ELF-1 (cell line): ENCODE measurements at regions not wholly inside any gene's neighbourhood (a gene's known extent, or its start where the extent isn't known, plus 50 kb on each side); places are given as distances from the start of the nearest gene placed in this dataset.

Source experiments
- DNase-seq: peaks from one replicate; pipeline ENCODE4 v3.0.0-alpha.2; 2016; ENCODE audit warnings: low read depth, low spot score

DNA sequence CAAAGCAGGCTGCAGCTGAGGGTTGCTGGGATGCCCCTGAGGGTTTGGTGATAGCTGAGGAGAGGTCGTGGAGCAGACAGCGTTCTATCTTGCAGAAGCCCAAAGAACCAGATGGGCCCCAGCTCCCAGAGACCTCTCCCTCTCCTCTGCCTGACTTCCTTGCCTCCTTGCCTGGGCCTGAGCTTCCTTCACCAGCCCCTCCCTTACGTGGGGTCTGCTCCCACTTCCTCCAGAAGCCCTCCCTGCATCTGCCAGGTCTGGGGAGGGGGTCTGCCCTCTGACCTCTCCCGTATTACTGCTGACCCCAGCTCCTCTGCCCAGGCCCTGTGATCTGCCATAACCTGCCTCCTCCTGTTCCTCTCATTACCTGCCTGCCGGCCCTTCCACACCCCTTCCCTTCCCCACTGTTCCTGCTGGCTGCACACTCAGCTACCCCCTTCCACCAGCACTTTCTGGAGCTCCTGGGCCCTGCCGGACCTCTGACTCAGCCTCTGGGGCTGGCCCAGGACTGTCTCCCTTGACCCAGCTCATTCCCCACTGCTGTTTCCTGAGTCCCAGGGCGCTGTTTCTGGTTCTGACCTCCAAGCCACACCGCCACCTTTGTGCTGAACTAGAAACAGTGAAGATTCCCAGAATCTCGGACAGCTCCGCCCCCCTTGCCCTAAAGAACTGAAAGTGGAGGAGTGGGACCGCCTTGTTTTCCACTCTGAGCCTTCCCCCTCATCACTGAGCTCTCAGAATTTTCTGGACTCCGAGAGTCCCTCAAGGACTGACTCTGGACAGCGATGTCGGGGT, 237.7 kb upstream of the C1orf174 start:
- peak; percentile 71 for DNase-seq

DNA sequence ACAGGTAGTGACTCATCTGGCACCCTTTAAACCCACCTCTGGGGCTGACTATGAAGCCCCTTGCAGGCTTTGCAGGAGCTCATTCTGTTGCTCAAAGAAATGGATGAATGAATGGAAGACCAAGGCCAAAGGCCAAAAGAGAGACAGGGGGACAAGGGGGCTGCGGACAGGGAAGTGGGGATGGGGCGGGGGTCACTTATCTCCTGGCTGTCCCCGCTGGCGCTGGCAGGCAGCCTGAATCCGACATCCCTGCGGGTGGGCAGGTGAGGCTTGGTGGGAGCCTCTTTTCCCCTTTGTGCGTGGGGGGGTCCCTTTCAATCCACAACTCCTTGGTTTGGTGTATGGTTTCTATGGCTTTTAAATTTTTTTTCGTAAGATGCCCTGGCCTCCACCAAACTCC, 239.6 kb upstream of the C1orf174 start:
- DNase-seq, result no peak

DNA sequence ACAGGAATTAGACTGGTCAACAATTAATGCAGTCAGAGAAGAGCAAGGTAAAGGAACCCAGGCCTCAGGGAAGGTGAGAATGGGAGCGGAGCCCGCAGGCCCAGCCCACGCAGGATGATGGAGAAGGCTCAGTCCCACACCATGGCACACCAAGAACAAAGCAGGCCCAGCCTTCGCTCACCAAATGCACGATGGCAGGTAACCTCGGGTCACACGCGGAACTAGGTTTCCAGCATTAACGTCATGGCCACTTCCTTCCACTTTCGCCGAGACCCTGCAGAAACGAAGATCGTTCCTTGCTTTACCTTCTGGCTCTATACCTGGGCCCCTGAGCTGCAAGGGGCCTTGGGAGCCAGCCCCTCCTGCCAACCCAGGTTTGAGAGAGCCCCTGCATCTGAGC, 240.2 kb upstream of the C1orf174 start:
- no peak for DNase-seq

DNA sequence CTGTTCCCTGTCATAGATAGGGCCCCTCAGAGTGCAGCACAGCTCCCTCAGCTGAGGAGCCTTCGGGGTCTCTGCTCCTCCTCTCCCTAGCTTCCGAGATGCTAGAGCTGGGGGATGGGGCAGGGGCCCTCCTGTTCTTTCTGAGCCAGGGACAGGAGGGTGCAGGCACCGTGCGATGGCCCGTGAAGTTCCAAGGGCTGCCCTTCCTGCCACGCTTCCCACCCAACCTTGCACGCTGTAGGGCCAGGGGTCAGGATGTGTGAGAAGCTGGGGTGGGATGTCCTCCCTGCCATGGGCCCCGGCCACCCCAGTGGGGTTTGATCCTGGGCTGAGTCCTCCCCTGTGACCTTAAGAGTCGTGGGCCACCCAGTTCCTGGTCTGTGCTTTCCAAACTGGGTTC, 240.7 kb upstream of the C1orf174 start:
- DNase-seq, result no peak

DNA sequence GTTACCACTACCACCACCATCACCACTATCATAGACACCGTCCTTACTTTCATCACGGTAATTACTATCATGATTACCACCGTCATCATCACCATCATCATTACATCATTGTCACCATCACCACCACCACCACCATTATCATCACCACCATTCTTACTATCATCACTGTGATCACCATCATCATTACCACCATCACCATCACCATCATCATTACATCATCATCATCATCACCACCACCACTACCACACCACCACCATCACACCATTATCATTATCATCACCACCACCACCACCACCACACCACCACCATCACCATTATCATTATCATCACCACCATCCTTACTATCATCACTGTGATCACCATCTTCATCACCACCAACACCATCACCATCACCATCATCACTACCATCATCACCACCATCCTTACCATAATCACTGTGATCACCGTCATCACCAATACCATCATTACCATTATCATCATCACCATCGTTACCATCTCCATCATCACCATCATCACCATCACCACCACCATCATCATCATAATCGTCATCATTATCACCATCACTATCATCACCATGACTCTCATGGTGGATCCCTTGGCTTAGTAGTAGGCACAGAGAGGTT, 244.4 kb upstream of the C1orf174 start:
- no peak for DNase-seq

DNA sequence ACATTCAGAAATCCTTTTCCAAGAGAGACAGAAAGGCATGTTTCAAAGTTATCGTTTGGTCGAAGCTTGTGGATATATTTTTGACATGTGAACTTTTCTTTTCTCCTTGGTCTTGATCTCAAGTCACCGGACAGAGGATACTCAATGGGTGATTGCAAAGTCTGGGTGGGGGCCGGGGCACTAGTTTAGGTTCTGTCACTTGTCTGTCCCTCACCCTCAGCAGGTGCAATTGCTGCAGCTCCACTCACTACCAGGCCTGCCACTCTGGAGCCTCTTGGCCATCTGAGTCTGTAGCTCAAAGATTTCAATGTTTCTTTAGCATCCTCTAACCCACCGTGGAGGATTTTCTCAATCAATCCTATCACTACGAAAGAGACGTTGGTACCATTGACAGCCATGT, 246.0 kb upstream of the C1orf174 start:
- DNase-seq, result no peak

DNA sequence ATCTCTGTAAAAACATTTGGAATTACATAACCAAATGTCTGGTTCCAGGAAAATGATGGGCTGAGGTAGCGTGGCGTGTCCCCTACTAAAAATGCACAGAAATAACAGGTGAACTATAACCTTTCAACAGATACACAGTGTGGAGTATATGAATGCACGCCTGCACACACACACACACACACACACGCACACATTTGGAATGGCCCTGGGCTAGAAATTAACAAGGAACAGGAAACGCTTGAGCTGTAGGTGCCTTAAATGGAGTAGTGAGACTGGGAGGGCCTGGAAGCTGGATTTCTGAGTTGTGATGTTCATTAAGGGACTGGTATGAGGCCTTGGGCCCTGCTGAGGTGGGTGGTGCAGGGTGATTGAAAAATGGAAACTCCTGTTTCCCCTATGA, 246.5 kb upstream of the C1orf174 start:
- no peak for DNase-seq

DNA sequence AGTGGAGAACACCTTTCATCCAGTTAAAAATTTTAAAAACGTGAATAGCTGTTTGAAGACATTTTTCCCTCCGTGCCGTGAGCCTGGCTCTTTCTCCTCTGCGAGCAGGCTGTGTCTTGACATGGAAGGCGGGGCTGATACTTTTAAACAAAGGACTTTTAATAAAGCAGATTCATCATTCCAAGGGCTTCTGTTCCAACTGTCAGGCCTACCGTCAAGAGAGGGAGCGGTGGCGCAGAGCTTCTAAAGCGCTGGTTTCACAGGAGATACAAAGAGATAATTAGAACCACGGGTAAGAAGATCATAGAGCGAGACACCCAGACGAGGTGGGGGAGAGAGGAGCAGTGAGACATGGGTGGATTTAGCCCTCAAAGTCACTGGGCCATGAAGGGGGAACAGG, 247.4 kb upstream of the C1orf174 start:
- DNase-seq, result no peak

DNA sequence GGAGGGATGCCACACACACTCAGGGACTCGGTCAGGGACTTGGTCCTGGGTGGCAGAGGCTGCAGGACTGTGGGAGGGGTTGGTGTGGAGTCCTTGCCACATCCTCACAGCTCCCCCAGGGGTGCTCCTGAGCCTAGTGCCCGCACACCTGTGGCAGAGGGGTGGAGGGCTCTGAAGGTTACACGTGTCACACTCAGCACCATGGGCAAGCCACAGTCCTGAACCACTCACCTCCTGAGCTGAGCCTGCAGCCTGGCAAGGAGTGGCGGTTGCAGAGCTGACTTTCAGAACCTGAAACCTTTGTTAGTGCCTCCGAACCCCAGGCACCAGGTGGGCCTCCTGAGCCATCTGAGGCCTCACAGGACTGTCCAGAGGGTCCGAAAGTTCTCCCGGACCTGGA, 249.2 kb upstream of the C1orf174 start:
- no peak for DNase-seq

DNA sequence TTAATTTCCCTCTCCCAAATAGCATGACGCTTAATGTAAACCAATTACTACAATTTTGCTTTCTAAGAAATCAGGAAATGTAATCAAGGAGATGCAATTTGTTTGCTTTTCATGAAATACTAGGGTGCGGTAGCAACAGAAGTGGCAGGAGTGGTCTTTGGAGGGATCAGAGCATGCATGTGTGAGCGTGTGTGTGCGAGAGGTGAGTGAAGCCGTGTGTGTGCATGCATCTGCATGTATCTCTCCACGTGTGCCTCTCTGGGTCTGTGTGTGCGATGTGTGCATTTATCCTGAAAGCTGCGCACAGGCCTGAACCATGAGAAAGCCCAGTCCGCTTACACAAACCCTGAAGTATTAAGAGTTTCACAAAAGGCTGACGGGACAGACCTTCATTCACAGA, 249.8 kb upstream of the C1orf174 start:
- no peak for DNase-seq

DNA sequence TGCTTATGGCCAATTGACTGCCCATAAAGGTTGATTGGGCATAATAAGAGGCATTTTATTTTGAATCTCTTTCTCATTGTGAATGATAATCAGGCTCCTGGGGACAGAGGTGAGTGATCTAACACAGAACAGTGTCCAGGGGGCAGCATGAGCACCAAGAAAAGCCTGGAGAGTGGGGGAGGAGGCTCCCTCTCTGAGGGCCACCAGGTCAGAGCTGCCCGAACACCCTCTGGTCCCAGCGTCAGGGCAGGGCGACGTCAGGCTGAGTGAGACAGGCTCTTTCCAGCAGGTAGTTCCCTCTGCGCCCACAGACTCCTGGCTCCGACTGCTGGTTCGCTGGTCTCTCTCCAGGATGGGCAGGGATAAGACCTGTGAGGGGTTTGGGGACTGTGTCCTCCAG, 250.2 kb upstream of the C1orf174 start:
- DNase-seq, result peak; percentile 37

DNA sequence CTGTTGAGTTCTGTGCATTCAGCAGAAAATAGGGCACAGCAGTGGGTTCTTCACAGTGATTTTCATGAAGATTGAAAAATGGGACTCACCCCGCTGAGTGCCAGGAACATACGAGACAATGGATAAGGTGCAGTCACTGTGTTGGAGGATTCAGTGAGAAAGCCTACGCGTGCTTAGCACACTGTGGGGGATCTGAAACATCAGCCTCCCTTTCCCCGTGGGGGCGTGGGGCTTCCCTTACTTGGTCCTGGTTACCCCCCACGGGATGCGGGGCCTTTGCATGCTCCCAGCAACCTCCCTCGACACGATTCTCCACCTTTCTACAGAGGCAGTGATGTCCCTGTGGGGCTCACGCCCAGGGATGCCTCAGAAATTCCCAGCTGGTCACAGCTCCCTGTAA, 252.2 kb upstream of the C1orf174 start:
- no peak for DNase-seq

DNA sequence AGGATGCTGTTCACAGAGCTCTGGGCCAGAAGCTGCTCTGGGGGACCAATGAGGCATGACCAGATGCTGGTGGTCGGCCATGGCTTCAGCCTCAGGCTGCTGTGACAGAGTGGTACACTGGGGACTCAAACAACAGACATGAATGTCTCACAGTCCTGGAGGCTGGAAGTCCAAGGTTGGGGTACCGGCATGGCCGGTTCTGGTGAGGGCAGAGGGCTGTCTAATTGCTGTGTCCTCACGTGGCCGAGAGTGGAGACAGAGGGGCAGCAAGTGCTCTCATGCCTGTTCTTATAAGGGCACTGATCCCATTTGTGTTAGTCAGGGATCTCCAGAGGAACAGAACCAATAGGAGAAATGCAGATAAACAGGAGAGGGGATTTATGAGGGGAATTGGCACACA, 253.5 kb upstream of the C1orf174 start:
- no peak for DNase-seq

DNA sequence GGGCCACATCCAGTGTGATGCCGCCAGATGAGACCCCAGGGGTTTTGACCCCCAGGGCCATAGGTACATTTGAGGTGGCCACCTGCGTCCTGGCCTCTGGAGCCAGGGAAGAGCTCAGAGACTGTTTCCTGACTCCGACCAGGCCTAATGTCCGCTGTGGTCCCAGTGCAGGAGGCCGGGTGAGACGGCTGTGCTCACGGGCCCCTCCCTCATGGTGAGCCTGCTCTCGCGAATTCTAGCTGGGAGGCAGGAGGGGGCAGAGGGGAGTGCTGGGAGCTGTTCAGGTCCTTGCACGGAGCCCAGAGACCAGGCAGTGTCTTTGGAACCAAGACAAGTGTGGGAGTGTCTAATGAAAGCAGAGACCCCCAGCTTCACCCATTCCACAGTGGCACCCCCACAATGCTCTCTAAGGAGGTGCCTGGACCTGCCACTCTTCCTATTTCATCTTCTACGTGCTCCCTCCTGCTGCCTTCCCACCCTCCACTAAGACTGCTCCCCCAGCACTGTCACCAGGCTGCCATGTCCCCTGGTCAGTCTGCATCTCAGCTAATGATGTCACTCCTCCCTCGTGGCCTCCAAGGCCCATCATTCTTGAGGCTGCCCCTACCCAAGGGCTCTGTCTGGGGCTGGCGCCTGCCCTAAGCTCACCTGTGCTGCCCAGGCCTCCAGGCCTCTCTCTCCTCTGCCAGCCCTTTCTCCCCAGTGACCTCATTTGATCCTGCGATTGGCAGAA, 256.3 kb upstream of the C1orf174 start:
- no peak for DNase-seq

DNA sequence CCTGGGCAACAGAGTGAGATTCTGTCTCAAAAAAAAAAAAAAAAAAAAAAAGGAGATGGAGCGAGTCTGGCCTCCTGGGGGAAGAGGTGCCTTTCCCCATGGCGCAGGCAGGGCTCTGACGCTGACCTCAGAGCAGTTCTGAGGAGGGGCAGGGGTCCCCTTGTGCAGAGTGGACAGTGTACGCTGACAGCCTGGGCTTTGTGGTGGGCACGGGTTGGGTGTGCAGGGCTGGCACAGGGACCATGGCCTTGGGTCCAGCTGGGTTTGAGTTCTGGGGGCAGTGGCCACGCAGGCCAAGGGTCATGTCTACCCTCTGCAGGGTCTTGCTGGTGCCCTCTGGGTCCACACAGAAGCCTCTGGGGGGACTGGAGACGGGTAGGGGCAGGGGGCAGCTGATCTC, 260.1 kb upstream of the C1orf174 start:
- no peak for DNase-seq

DNA sequence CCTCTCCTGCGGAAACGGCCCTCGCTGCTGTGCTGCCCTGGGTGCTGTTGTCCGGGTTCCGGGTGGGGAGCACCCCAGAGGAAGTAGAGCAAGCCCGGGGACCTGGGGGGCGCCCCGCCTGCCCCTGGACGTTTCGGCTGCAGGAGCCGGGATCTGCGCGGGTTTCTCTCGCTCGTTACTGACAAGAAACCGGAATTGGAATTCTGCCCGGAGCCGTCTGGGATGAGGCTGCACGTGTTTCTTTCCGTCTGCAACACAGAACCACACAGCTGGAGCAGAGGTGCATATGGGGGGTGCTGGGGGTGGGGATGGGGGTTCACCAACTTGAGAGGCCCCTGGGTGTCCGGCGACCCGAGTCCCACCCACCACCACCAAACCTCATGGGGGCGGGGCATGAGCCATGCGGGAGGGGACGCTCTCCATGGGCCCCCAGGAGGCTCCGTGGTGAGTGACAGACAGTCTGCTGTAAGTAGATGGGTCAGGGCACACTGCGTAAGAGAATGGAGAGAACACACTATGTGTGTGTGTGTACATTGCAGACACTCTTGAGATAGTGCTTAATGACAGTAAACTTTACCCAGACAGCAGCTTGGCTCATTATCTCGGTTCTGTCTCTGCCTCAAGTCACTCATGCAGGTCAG, 261.4 kb upstream of the C1orf174 start:
- no peak for DNase-seq

DNA sequence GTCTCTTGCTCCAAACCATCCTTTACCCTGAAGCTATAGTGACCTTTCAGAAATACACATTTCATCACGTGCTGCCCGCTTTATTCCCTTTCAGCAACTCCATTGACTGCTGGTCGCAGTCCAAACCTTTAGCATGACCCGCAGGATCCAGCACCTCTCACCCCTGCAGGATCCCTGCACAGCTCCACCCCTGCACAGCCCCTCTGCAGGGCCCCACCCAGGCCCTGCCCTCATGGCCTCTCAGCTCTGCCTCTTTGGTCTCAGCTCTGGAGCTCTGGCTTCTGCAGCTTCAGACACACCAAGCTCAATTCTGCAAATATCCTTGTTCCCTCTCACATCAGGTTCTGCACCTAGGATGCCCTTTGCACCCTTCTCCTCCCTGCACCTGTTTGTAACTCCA, 264.9 kb upstream of the C1orf174 start:
- no peak for DNase-seq

DNA sequence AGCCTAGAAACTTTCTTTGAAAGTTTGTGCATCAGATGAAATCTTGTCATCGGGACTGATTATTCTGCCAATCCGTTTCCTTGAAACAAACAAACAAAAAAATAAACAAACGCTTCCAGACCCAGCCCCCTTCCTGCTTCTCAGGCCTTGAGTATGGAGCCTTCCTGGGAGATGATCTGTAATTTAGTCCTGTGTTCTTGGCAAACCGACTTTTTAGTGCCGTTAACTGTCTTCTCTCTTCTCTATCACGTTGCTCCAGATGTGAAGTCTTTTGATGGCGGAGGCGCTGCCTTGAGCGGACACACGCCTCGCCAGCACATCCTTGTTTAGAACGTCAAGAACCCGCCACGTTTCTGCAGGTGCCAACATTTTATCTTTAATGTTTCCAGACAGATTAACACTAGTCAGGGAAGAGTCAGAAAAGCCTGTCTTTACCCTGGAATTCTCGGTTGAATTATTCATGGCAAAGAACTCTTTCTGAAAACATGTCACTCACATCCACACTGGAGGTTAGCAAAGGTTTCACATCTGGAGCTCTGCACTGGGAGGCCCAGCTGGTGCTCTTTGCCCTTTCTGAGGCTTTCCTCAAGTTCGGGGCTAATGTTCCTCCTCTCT, 265.7 kb upstream of the C1orf174 start:
- no peak for DNase-seq

DNA sequence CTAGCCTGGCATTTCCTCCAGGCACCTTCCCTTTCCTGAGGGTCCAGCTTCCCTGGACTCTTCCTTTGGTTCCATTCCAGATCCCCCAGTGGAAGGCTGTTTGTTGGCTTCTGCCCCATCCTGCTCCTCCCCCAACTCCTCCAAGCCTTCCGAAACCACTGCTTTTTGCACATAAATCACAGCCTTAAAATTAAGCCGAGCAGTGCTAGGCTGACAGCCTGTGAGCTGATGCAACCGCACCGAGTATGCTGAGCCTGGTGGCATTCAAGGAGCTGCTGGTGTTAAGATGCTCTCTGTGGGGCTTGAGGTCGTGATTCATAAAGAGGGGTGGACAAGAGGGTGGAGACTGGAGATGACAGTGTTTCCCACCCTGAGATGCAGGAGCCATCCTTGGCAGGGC, 266.6 kb upstream of the C1orf174 start:
- no peak for DNase-seq

DNA sequence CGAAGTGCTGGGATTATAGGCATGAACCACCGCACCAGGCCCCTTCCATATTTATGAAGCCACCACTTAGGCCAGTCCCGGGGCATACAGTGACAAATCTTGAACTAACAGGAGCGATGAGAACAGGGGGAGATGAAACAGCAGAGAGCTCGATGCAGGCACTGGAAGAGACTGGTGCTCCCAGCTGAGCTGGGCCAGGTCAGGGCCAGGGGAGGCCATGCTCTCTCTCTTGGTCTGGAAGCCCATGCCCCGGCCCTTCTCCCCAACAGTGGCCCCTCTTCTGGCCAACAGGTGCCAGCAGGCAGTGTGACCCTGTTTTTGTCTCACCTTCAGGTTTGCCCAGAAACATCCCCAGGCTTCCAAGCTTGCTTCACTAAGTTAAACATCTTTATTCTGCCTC, 269.9 kb upstream of the C1orf174 start:
- no peak for DNase-seq

DNA sequence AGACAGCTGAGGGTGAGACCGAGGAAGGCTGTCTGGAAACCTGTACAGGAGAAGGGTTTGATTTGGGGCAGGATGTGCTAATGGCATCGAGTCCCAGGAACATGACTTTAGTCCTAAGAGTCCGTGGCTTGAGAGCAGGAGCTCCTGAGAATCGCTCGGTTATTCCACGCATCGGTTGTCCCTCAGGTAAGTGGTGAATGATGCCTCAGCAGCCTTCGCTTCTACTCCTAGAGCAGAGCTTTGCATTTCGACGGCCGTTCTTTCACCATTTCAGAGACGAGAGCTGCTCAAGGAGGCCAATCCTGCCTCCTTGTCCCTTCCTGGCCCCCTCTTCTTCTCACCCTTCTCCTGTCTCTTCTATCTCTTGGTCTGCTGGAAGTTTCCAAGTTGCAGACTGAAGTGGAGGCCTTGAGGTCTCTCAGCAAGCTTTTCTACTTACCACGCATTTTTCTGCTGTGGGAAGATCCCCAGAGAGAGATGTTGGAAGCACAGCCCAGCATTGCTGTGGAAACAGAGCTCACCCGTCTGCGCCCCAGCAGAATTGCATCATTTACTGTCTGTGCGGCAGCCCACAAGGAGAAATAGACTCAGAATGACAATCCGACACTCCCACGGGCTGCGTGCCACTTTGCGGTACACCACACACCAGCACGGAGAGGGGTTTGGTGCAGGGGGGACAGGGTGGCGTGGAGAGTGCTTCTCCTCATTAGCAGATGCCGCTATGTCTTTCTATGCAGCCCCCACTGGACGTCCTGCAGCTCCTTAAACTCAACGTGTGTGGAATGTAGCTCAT, 270.7 kb upstream of the C1orf174 start:
- DNase-seq, result no peak
